Calu3 (cell line): ENCODE measurements at regions not wholly inside any gene's neighbourhood (a gene's known extent, or its start where the extent isn't known, plus 50 kb on each side); places are given as distances from the start of the nearest gene placed in this dataset.
A peak's percentile ranks its signal among the peaks of the same experiment; 100 is the strongest.

ENCODE experiments used
- BruUV-seq: library from RNA; stranded (reverse); fragments of 400-500 nt; replicated peaks from 2 replicates; lab custom pipeline; 2021; lab: Mats Ljungman, UMichigan
- CTCF ChIA-PET: fragments of 300-600 bp; sonication (Branson Sonifier 250); formaldehyde crosslinking; loops from one replicate; lab custom pipeline; 2022; ENCODE audit warnings: antibody characterized with exemption; lab: Charles Lee
- DNase-seq: peaks from one replicate; pipeline ENCODE4 v3.0.0; 2022
- H3K27ac Mint-ChIP-seq: one replicate; pipeline ENCODE4 v1.8.0; 2022; ENCODE audit warnings: mixed read lengths; ENCODE audit not compliant: unreplicated experiment
- H3K27me3 Mint-ChIP-seq: one replicate; pipeline ENCODE4 v1.8.0; 2022; ENCODE audit warnings: mixed read lengths; ENCODE audit not compliant: unreplicated experiment
- H3K36me3 Mint-ChIP-seq: one replicate; pipeline ENCODE4 v1.8.0; 2022; ENCODE audit warnings: mild to moderate bottlenecking, moderate library complexity, mixed read lengths; ENCODE audit not compliant: insufficient read depth, unreplicated experiment
- H3K4me1 Mint-ChIP-seq: one replicate; pipeline ENCODE4 v1.8.0; 2022; ENCODE audit warnings: mild to moderate bottlenecking, low read depth, mixed read lengths; ENCODE audit not compliant: unreplicated experiment
- H3K4me3 Mint-ChIP-seq: one replicate; pipeline ENCODE4 v1.8.0; 2022; ENCODE audit warnings: mild to moderate bottlenecking, low read depth, moderate library complexity, mixed read lengths; ENCODE audit not compliant: unreplicated experiment
- H3K9me3 Mint-ChIP-seq: one replicate; pipeline ENCODE4 v1.8.0; 2022; ENCODE audit warnings: low read depth, mixed read lengths; ENCODE audit not compliant: unreplicated experiment
- intact Hi-C: fragments of 100-400 bp; cut with micrococcal nuclease; formaldehyde crosslinking; loops from one replicate; pipeline ENCODE4 v1.10.0; 2022; ENCODE audit not compliant: unreplicated experiment
- TF ChIP-seq, protein P1 (sequence below): fragments of 200-600 bp; IDR thresholded peaks from one replicate; pipeline ENCODE4 v1.8.0; 2022; ENCODE audit warnings: antibody characterized with exemption; ENCODE audit not compliant: unreplicated experiment

DNA sequence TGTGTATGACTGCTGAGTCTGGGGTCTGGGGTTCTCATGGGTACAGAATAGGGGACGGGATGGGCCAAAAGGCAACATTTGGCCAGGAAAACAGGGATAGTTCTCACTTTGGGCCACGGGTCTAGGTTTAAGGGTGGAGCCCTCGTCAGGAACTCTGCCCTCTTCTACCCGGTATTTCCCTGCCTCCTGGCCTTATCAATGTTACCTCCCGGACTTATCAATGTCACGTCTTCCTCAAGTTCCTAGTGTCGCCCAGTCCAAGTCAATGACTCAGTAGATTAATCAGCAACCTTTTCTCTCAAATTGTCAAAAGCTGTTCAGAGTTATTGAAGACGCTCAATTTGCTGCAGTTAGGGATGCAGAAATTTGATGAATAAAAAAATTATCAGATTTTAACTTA, 234.8 kb downstream of the B3GLCT start:
- no peak overlapping the region for H3K27ac Mint-ChIP-seq
- no peak overlapping the region for H3K4me3 Mint-ChIP-seq
- H3K36me3 Mint-ChIP-seq = no peaks in the 10 kb centered on the region
- no peaks in the 10 kb centered on the region for H3K9me3 Mint-ChIP-seq
- BruUV-seq = no TSS peak
- intact Hi-C loops = loop anchor here (10.0 kb wide), 1 partner anchor 100 kb away; no protein-coding TSS in a partner anchor
- CTCF ChIA-PET = no interaction called here
- peaks cover 20% of the 10 kb centered on the region for H3K4me1 Mint-ChIP-seq
- DNase-seq = no peak
- TF ChIP-seq, protein P1, sequence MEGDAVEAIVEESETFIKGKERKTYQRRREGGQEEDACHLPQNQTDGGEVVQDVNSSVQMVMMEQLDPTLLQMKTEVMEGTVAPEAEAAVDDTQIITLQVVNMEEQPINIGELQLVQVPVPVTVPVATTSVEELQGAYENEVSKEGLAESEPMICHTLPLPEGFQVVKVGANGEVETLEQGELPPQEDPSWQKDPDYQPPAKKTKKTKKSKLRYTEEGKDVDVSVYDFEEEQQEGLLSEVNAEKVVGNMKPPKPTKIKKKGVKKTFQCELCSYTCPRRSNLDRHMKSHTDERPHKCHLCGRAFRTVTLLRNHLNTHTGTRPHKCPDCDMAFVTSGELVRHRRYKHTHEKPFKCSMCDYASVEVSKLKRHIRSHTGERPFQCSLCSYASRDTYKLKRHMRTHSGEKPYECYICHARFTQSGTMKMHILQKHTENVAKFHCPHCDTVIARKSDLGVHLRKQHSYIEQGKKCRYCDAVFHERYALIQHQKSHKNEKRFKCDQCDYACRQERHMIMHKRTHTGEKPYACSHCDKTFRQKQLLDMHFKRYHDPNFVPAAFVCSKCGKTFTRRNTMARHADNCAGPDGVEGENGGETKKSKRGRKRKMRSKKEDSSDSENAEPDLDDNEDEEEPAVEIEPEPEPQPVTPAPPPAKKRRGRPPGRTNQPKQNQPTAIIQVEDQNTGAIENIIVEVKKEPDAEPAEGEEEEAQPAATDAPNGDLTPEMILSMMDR = no peak
- peaks cover 20% of the 10 kb centered on the region for H3K27me3 Mint-ChIP-seq

DNA sequence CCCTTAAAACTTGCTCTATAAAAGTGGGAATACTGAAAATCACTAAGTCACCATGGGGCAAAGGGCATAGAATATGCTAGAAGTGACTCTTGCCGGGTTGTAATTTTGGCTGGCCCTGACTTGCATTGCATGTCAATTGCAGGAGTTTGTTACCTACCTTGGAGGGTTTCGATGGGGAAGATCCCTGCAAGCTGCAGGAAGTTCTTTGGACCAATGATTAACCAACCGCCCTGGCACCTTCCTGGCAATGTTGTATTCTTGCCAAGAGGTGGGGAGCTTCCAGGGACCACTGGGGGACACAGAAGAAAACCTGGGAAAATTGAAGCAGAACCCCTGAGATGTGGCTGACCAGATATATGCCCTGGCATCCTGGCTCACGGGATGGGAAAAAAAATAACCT, 235.8 kb downstream of the B3GLCT start:
- peaks cover 11% of the 10 kb centered on the region for H3K27me3 Mint-ChIP-seq
- CTCF ChIA-PET = no interaction called here

GRCh38 chr13:31436478-31436877, 236.7 kb downstream of the B3GLCT start:
- Mint-ChIP-seq H3K27ac (no peak overlapping the region), H3K4me1 (peaks cover 20% of the 10 kb centered on the region), H3K4me3 (no peak overlapping the region), H3K27me3 (peaks cover 1% of the 10 kb centered on the region), H3K9me3 (no peaks in the 10 kb centered on the region), H3K36me3 (no peaks in the 10 kb centered on the region)
- BruUV-seq = no TSS peak
- TF ChIP-seq, protein P1 = no peak
- CTCF ChIA-PET = no interaction called here
- intact Hi-C loops = loop anchor here (10.0 kb wide), 1 partner anchor 98 kb away; no protein-coding TSS in a partner anchor
- no peak for DNase-seq

More for the DNA sequence above, 235.8 kb downstream of the B3GLCT start:
- peak; percentile 12 for DNase-seq
- no TSS peak for BruUV-seq
- Mint-ChIP-seq H3K36me3 (no peaks in the 10 kb centered on the region), H3K27ac (no peak overlapping the region), H3K4me1 (peaks cover 20% of the 10 kb centered on the region), H3K4me3 (no peak overlapping the region), H3K9me3 (no peaks in the 10 kb centered on the region)
- intact Hi-C loops = loop anchor here (10.0 kb wide), 1 partner anchor 99 kb away; no protein-coding TSS in a partner anchor
- TF ChIP-seq, protein P1 = no peak

GRCh38 chr13:31437975-31438374, 238.2 kb downstream of the B3GLCT start:
- Mint-ChIP-seq H3K27me3 (no peaks in the 10 kb centered on the region), H3K36me3 (no peaks in the 10 kb centered on the region), H3K9me3 (no peaks in the 10 kb centered on the region), H3K27ac (no peak overlapping the region), H3K4me1 (peaks cover 20% of the 10 kb centered on the region), H3K4me3 (no peak overlapping the region)
- CTCF ChIA-PET = no interaction called here
- BruUV-seq = no TSS peak
- DNase-seq = no peak
- TF ChIP-seq, protein P1 = no peak
- intact Hi-C loops = loop anchor here (10.0 kb wide), 1 partner anchor 97 kb away; no protein-coding TSS in a partner anchor
